ENCODE measurements at regions not wholly inside any gene's neighbourhood (a gene's known extent, or its start where the extent isn't known, plus 50 kb on each side); places are given as distances from the start of the nearest gene placed in this dataset.

DNA sequence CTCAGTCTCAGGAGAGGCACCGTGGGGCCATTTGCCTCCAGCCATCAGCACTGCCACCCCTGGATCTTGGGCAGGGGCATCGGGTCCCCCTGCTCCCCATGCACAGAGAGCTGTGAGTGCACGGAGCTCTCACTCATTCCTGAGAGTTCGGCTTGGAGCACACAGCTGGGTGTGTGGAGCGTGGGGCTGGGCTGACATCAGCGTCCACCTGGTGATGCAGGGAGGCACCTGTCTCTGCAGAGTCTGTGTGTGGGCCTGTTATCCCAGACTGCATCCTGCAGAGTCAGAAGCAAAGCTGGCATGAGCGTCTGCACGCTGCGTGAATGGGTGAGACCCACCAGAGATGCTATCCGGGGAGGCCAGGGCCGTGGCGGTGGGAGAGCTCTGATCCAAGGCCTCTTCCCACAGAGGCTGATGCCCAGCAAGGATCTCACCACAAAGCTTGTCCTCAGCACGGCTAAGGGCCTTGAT lies 248.8 kb upstream of the AFDN start:
- in situ Hi-C loops (cut with MboI) (no loop called here), intact Hi-C loops (cut with micrococcal nuclease) (no loop called here)
- no peak overlapping the region for H2AFZ ChIP-seq (ENCODE audit: low read depth, low read length)
- H3K79me2 ChIP-seq (ENCODE audit: control insufficient read depth, insufficient read depth, low read length) = no peaks in the 10 kb centered on the region
- CTCF ChIA-PET (ENCODE audit: low intra/inter-chr PET ratio) = no interaction called here
- no peak for ATAC-seq
- 0% methylated on average over 13 of the region's 13 CpGs for WGBS (ENCODE audit: insufficient coverage, low coverage, missing lambda C conversion rate)
- H3K4me3 ChIP-seq = no peak overlapping the region
- H3K4me2 ChIP-seq (ENCODE audit: insufficient read depth, low read length) = no peak overlapping the region
- no peak overlapping the region; a peak in 1 of 4 replicates for H3K9ac ChIP-seq (ENCODE audit: insufficient read depth in 1 of 2, low read depth in 2 of 2, low read length in 2 of 2)
- no peaks in the 10 kb centered on the region for H3K36me3 ChIP-seq (ENCODE audit: control insufficient read depth, insufficient read depth, low read length)
- no peak for FAIRE-seq
- no peaks in the 10 kb centered on the region for H3K9me3 ChIP-seq (replicated peaks; ENCODE audit: control insufficient read depth, insufficient read depth, low read depth, low read length)
- peaks cover 7 to 51% of the 10 kb centered on the region in 2 experiments; a peak in 4 of 5 replicates for H3K27me3 ChIP-seq (ENCODE audit: control insufficient read depth in 2 of 2, insufficient read depth in 2 of 2, low read length in 2 of 2)
- H4K20me1 ChIP-seq (replicated peaks; ENCODE audit: control insufficient read depth, insufficient read depth, low read length) = no peaks in the 10 kb centered on the region
- TF ChIP-seq, protein P1, sequence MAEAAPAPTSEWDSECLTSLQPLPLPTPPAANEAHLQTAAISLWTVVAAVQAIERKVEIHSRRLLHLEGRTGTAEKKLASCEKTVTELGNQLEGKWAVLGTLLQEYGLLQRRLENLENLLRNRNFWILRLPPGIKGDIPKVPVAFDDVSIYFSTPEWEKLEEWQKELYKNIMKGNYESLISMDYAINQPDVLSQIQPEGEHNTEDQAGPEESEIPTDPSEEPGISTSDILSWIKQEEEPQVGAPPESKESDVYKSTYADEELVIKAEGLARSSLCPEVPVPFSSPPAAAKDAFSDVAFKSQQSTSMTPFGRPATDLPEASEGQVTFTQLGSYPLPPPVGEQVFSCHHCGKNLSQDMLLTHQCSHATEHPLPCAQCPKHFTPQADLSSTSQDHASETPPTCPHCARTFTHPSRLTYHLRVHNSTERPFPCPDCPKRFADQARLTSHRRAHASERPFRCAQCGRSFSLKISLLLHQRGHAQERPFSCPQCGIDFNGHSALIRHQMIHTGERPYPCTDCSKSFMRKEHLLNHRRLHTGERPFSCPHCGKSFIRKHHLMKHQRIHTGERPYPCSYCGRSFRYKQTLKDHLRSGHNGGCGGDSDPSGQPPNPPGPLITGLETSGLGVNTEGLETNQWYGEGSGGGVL (CRISPR knock-in tag; IDR thresholded peaks at IDR 0.05) = no peak
- TF ChIP-seq CBFB (CRISPR knock-in tag; IDR thresholded peaks at IDR 0.05) = no peak
- no peak for TF ChIP-seq SMARCE1 (IDR thresholded peaks at IDR 0.05)
- TF ChIP-seq ZNF431 (CRISPR knock-in tag; IDR thresholded peaks at IDR 0.05) = no peak
- no peak for TF ChIP-seq NCOA2 (IDR thresholded peaks at IDR 0.05; ENCODE audit: partially characterized antibody in 2 of 2)
- TF ChIP-seq HDAC8 (tag; IDR thresholded peaks at IDR 0.05) = no peak
- TF ChIP-seq, protein P2, sequence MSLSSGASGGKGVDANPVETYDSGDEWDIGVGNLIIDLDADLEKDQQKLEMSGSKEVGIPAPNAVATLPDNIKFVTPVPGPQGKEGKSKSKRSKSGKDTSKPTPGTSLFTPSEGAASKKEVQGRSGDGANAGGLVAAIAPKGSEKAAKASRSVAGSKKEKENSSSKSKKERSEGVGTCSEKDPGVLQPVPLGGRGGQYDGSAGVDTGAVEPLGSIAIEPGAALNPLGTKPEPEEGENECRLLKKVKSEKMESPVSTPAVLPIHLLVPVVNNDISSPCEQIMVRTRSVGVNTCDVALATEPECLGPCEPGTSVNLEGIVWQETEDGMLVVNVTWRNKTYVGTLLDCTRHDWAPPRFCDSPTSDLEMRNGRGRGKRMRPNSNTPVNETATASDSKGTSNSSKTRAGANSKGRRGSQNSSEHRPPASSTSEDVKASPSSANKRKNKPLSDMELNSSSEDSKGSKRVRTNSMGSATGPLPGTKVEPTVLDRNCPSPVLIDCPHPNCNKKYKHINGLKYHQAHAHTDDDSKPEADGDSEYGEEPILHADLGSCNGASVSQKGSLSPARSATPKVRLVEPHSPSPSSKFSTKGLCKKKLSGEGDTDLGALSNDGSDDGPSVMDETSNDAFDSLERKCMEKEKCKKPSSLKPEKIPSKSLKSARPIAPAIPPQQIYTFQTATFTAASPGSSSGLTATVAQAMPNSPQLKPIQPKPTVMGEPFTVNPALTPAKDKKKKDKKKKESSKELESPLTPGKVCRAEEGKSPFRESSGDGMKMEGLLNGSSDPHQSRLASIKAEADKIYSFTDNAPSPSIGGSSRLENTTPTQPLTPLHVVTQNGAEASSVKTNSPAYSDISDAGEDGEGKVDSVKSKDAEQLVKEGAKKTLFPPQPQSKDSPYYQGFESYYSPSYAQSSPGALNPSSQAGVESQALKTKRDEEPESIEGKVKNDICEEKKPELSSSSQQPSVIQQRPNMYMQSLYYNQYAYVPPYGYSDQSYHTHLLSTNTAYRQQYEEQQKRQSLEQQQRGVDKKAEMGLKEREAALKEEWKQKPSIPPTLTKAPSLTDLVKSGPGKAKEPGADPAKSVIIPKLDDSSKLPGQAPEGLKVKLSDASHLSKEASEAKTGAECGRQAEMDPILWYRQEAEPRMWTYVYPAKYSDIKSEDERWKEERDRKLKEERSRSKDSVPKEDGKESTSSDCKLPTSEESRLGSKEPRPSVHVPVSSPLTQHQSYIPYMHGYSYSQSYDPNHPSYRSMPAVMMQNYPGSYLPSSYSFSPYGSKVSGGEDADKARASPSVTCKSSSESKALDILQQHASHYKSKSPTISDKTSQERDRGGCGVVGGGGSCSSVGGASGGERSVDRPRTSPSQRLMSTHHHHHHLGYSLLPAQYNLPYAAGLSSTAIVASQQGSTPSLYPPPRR (CRISPR knock-in tag; IDR thresholded peaks at IDR 0.05; ENCODE audit: borderline replicate concordance) = no peak
- no peaks in the 10 kb centered on the region for H3K9me1 ChIP-seq (ENCODE audit: control insufficient read depth, insufficient read depth, low read length)
- H3K4me1 ChIP-seq (replicated peaks in 1 of 2; ENCODE audit: control insufficient read depth in 2 of 2, insufficient read depth in 2 of 2, low read length in 2 of 2) = peaks cover 0 to 4% of the 10 kb centered on the region in 2 experiments; a peak in 3 of 5 replicates
- no peak for DNase-seq (ENCODE audit: extremely low read depth in 1 of 4, low spot score in 3 of 4)
- no peak overlapping the region for H3K27ac ChIP-seq (ENCODE audit: extremely low read depth, low read depth, low read length)
- POLR2A ChIA-PET = interaction anchor here (1.2 kb wide), 1 partner anchor 10 kb away, joined by 3 read pairs; no protein-coding TSS in a partner anchor
- BruUV-seq (replicated peaks) = no TSS peak
